ENCODE measurements at regions not wholly inside any gene's neighbourhood (a gene's known extent, or its start where the extent isn't known, plus 50 kb on each side); places are given as distances from the start of the nearest gene placed in this dataset.

DNA sequence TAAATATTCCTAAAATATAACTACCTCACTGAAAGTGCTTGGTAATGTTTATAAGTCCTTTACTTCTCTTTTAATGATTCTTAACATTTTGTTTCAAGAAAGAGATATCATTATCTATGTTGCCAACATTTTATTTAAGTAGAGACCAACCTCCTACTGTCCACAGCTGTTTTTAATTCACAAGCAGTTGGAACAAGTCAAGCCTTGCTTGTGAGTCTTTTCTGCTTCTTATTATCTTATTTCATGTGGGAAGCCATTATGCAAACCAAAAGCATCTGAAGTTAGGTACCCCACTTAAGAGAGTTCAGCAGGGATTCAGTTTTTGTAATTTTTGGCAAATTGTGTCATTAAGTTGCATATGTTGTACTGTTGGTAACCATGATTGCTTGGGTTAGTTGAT is 1714.5 kb downstream of the GRIK2 start:
- TF ChIP-seq JUN (IDR thresholded peaks at IDR 0.05; ENCODE audit: borderline replicate concordance, insufficient read depth, insufficient read length, low read depth) (no peak), POLR2A (IDR thresholded peaks at IDR 0.05; ENCODE audit: low read depth, low read length) (no peak), POLR2AphosphoS5 (IDR thresholded peaks at IDR 0.05; ENCODE audit: insufficient read depth, low read depth, low read length) (no peak), GATA2 (IDR thresholded peaks at IDR 0.05; ENCODE audit: insufficient read depth, insufficient read length, low read depth, low read length) (no peak)
- TF ChIP-seq, protein P1, sequence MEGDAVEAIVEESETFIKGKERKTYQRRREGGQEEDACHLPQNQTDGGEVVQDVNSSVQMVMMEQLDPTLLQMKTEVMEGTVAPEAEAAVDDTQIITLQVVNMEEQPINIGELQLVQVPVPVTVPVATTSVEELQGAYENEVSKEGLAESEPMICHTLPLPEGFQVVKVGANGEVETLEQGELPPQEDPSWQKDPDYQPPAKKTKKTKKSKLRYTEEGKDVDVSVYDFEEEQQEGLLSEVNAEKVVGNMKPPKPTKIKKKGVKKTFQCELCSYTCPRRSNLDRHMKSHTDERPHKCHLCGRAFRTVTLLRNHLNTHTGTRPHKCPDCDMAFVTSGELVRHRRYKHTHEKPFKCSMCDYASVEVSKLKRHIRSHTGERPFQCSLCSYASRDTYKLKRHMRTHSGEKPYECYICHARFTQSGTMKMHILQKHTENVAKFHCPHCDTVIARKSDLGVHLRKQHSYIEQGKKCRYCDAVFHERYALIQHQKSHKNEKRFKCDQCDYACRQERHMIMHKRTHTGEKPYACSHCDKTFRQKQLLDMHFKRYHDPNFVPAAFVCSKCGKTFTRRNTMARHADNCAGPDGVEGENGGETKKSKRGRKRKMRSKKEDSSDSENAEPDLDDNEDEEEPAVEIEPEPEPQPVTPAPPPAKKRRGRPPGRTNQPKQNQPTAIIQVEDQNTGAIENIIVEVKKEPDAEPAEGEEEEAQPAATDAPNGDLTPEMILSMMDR (IDR thresholded peaks at IDR 0.05; ENCODE audit: extremely low read depth in 1 of 2, insufficient read depth in 1 of 2, low read depth in 1 of 2, low read length in 2 of 2), result no peak
- TF ChIP-seq, protein P2, sequence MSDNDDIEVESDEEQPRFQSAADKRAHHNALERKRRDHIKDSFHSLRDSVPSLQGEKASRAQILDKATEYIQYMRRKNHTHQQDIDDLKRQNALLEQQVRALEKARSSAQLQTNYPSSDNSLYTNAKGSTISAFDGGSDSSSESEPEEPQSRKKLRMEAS (IDR thresholded peaks at IDR 0.05; ENCODE audit: insufficient read depth, insufficient read length), result no peak

Measured in endothelial cell of umbilical vein (primary cell).